SK-N-SH (cell line): ENCODE measurements at regions not wholly inside any gene's neighbourhood (a gene's known extent, or its start where the extent isn't known, plus 50 kb on each side); places are given as distances from the start of the nearest gene placed in this dataset.

Experiments
- CTCF ChIA-PET: fragments of 300-600, 350-600 bp; formaldehyde crosslinking; extraction: SDS; loops from one replicate; lab custom pipeline; 2021; lab: Yijun Ruan, JAX
- POLR2A ChIA-PET: fragments of 350-600 bp; sonication (Branson Sonifier 250); formaldehyde crosslinking; extraction: SDS; loops from one replicate; lab custom pipeline; 2020; ENCODE audit warnings: antibody characterized with exemption, inconsistent platforms; lab: Yijun Ruan, JAX
- DNase-seq: peaks from one replicate; pipeline ENCODE4 v3.0.0; 2012
- H2AFZ ChIP-seq: fragments of 200-600 bp; sonication (generic); 2 replicates; pipeline ENCODE4 v1.8.1; 2016; ENCODE audit warnings: antibody characterized with exemption, mild to moderate bottlenecking, low read depth
- H3F3A ChIP-seq: fragments of 200-600 bp; sonication (generic); replicated peaks from 2 replicates; pipeline ENCODE3; 2016; ENCODE audit warnings: antibody characterized with exemption, mild to moderate bottlenecking; ENCODE audit not compliant: insufficient read depth
- H3K27ac ChIP-seq, 2 experiments: fragments of 200-500 bp in 1 of 2; fragments of 200-600 bp in 1 of 2; sonication (Bioruptor generic) in 1 of 2; sonication (generic), shearing (Covaris generic) in 1 of 2; 2 replicates each; pipeline versions ENCODE4 v1.5.1 to v1.6.1; 2014 to 2016; ENCODE audit warnings: low read depth in 2 of 2, inconsistent platforms in 1 of 2, low read length in 1 of 2, mild to moderate bottlenecking in 1 of 2, mixed read lengths in 1 of 2
- H3K27me3 ChIP-seq: fragments of 200-600 bp; sonication (generic), shearing (Covaris generic); 2 replicates; pipeline ENCODE4 v1.6.1; 2016; ENCODE audit warnings: mixed run types; ENCODE audit not compliant: insufficient read depth
- H3K36me3 ChIP-seq, 2 experiments: fragments of 200-500 bp in 1 of 2; fragments of 200-600 bp in 1 of 2; sonication (Bioruptor generic) in 1 of 2; sonication (generic) in 1 of 2; replicated peaks in 1 of 2; 2 replicates each; pipeline versions ENCODE3 to v1.5.1; 2014 to 2016; ENCODE audit warnings: low read length in 1 of 2, mild to moderate bottlenecking in 1 of 2; ENCODE audit not compliant: insufficient read depth in 2 of 2, control insufficient read depth in 1 of 2
- H3K4me1 ChIP-seq, 2 experiments: fragments of 200-500 bp in 1 of 2; fragments of 200-600 bp in 1 of 2; sonication (Bioruptor generic) in 1 of 2; sonication (generic), shearing (Covaris generic) in 1 of 2; 2 replicates each; pipeline versions ENCODE4 v1.5.1 to v1.6.1; 2014 to 2016; ENCODE audit warnings: low read depth in 1 of 2, low read length in 1 of 2, mixed run types in 1 of 2; ENCODE audit not compliant: insufficient read depth in 2 of 2, control insufficient read depth in 1 of 2
- H3K4me2 ChIP-seq: fragments of 200-600 bp; sonication (generic), shearing (Covaris generic); 2 replicates; pipeline ENCODE4 v1.6.1; 2017; ENCODE audit warnings: mixed run types
- H3K4me3 ChIP-seq, 2 experiments: fragments of 200-500 bp in 1 of 2; fragments of 200-600 bp in 1 of 2; sonication (Bioruptor generic) in 1 of 2; sonication (generic), shearing (Covaris generic) in 1 of 2; 2 replicates each; pipeline versions ENCODE4 v1.5.1 to v1.8.1; 2014 to 2016; ENCODE audit warnings: low read depth in 2 of 2, inconsistent platforms in 1 of 2, low read length in 1 of 2, mild to moderate bottlenecking in 1 of 2, mixed read lengths in 1 of 2, moderate library complexity in 1 of 2
- H3K79me2 ChIP-seq: fragments of 200-600 bp; sonication (generic); 2 replicates; pipeline ENCODE4 v1.8.1; 2017; ENCODE audit warnings: mild to moderate bottlenecking; ENCODE audit not compliant: insufficient read depth
- H3K9ac ChIP-seq: fragments of 200-600 bp; sonication (generic); 2 replicates; pipeline ENCODE4 v1.6.1; 2017; ENCODE audit warnings: mixed run types
- H3K9me2 ChIP-seq: fragments of 200-600 bp; sonication (generic); 2 replicates; pipeline ENCODE4 v1.6.1; 2017; ENCODE audit warnings: mixed run types
- H3K9me3 ChIP-seq: fragments of 200-600 bp; sonication (generic); 2 replicates; pipeline ENCODE4 v1.6.1; 2017; ENCODE audit warnings: mixed run types, mild to moderate bottlenecking, moderate library complexity
- H4K20me1 ChIP-seq: fragments of 200-600 bp; sonication (generic); 2 replicates; pipeline ENCODE4 v1.6.1; 2017; ENCODE audit warnings: mild to moderate bottlenecking, mixed run types; ENCODE audit not compliant: insufficient read depth
- CHD2 ChIP-seq: fragments of 150-350 bp; IDR thresholded peaks from 2 replicates; pipeline ENCODE4 v1.6.1; 2018; ENCODE audit warnings: low read length; ENCODE audit not compliant: partially characterized antibody
- EZH2phosphoT487 ChIP-seq: fragments of 200-600 bp; sonication (generic); IDR thresholded peaks from 2 replicates; pipeline ENCODE4 v1.6.1; 2017; ENCODE audit warnings: low read depth, mixed run types, mild to moderate bottlenecking, antibody characterized with exemption, moderate library complexity, borderline replicate concordance
- FOSL2 ChIP-seq: IDR thresholded peaks from 2 replicates; pipeline ENCODE4 v1.4.0; 2012; ENCODE audit warnings: low read depth, mild to moderate bottlenecking, moderate library complexity, borderline replicate concordance
- GABPA ChIP-seq: IDR thresholded peaks from 2 replicates; pipeline ENCODE4 v1.4.0; 2012; ENCODE audit warnings: low read depth, mild to moderate bottlenecking
- JUND ChIP-seq: IDR thresholded peaks from 2 replicates; pipeline ENCODE4 v1.4.0; 2012
- MAX ChIP-seq: IDR thresholded peaks from 2 replicates; pipeline ENCODE4 v1.4.0; 2012; ENCODE audit warnings: low read depth
- RAD21 ChIP-seq: IDR thresholded peaks from 2 replicates; pipeline ENCODE4 v1.6.1; 2012; ENCODE audit warnings: mild to moderate bottlenecking, low read length
- RXRA ChIP-seq: IDR thresholded peaks from 2 replicates; pipeline ENCODE4 v1.4.0; 2012; ENCODE audit warnings: low read depth, mild to moderate bottlenecking, borderline replicate concordance
- SMC3 ChIP-seq: IDR thresholded peaks from 2 replicates; pipeline ENCODE4 v1.6.1; 2012; ENCODE audit warnings: low read depth, low read length, improper control_type of control experiment
- TAF1 ChIP-seq: IDR thresholded peaks from 2 replicates; pipeline ENCODE4 v1.6.1; 2012; ENCODE audit warnings: low read depth, mild to moderate bottlenecking, low read length, moderate library complexity, borderline replicate concordance
- TCF12 ChIP-seq: IDR thresholded peaks from 2 replicates; pipeline ENCODE4 v1.4.0; 2012
- USF1 ChIP-seq: IDR thresholded peaks from 2 replicates; pipeline ENCODE4 v1.4.0; 2012; ENCODE audit warnings: low read depth, borderline replicate concordance
- WGBS: methylation state at CpG from one replicate; pipeline ENCODE4 v1.1.6; 2017; ENCODE audit warnings: low lambda C conversion rate; 5-methylcytosine and 5-hydroxymethylcytosine counted together
- TF ChIP-seq, protein P1 (sequence below): fragments of 200-600 bp; sonication (generic); IDR thresholded peaks from 2 replicates; pipeline ENCODE4 v1.6.1; 2017; ENCODE audit warnings: antibody characterized with exemption, mild to moderate bottlenecking, moderate library complexity
- TF ChIP-seq, protein P2 (sequence below): IDR thresholded peaks from 2 replicates; pipeline ENCODE4; 2012

- no peak for TF ChIP-seq FOSL2
Observed at GRCh38 chr5:171649075-171649401, 136.6 kb upstream of the SMIM23 start (continued).

DNA sequence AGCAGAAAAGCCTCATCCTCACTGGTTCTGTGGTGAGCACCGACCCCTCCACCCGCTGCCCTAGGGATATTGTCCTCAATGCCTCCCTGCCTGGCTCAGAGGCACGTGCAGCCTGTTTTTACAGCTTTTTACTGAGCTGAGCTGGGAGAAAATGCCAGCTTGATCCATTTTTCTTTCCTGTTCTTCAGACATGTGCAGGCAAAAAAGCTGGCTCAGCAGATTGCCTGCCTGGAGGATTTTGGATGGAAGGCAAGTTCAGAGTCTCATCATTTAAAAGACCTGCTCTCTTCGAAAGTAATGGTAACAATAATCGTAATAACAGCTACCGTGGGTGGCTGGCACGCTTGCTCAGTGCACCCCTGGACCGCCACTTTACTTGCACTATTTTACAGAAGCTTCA lies 135.0 kb upstream of the SMIM23 start:
- 61% methylated on average over 8 of the region's 8 CpGs for WGBS
- no peaks in the 10 kb centered on the region for H3F3A ChIP-seq
- no peaks in the 10 kb centered on the region for H3K27me3 ChIP-seq
- H3K4me3 ChIP-seq, result no peak overlapping the region
- H3K36me3 ChIP-seq, result no peaks in the 10 kb centered on the region
- no peak for DNase-seq
- TF ChIP-seq TCF12, result no peak
- TF ChIP-seq TAF1, result no peak
- TF ChIP-seq RXRA, result no peak
- TF ChIP-seq GABPA, result no peak
- no peak for TF ChIP-seq CHD2
- no peak for TF ChIP-seq RAD21
- TF ChIP-seq, protein P1, sequence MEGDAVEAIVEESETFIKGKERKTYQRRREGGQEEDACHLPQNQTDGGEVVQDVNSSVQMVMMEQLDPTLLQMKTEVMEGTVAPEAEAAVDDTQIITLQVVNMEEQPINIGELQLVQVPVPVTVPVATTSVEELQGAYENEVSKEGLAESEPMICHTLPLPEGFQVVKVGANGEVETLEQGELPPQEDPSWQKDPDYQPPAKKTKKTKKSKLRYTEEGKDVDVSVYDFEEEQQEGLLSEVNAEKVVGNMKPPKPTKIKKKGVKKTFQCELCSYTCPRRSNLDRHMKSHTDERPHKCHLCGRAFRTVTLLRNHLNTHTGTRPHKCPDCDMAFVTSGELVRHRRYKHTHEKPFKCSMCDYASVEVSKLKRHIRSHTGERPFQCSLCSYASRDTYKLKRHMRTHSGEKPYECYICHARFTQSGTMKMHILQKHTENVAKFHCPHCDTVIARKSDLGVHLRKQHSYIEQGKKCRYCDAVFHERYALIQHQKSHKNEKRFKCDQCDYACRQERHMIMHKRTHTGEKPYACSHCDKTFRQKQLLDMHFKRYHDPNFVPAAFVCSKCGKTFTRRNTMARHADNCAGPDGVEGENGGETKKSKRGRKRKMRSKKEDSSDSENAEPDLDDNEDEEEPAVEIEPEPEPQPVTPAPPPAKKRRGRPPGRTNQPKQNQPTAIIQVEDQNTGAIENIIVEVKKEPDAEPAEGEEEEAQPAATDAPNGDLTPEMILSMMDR, result no peak
- TF ChIP-seq FOSL2, result no peak
- no peak for TF ChIP-seq EZH2phosphoT487
- no peak for TF ChIP-seq USF1
- TF ChIP-seq, protein P2, sequence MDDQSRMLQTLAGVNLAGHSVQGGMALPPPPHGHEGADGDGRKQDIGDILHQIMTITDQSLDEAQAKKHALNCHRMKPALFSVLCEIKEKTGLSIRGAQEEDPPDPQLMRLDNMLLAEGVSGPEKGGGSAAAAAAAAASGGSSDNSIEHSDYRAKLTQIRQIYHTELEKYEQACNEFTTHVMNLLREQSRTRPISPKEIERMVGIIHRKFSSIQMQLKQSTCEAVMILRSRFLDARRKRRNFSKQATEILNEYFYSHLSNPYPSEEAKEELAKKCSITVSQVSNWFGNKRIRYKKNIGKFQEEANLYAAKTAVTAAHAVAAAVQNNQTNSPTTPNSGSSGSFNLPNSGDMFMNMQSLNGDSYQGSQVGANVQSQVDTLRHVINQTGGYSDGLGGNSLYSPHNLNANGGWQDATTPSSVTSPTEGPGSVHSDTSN, result no peak
- no peak for TF ChIP-seq MAX
- no peaks in the 10 kb centered on the region for H3K79me2 ChIP-seq
- H2AFZ ChIP-seq, result no peak overlapping the region
- H3K4me2 ChIP-seq, result no peak overlapping the region
- H4K20me1 ChIP-seq, result no peaks in the 10 kb centered on the region
- no peaks in the 10 kb centered on the region for H3K9me2 ChIP-seq
- ChIA-PET POLR2A (no interaction called here), CTCF (interaction anchor here (1.4 to 2.5 kb wide), 2 partner anchors 21 to 25 kb away, joined by 4 to 11 read pairs; no protein-coding TSS in a partner anchor)
- H3K27ac ChIP-seq, result no peak overlapping the region
- H3K9me3 ChIP-seq, result no peaks in the 10 kb centered on the region
- no peak overlapping the region for H3K9ac ChIP-seq
- no peaks in the 10 kb centered on the region for H3K4me1 ChIP-seq

- Histone ChIP-seq H3K27me3 (no peaks in the 10 kb centered on the region), H3K9me3 (no peaks in the 10 kb centered on the region), H3F3A (no peaks in the 10 kb centered on the region), H3K9ac (no peak overlapping the region), H3K4me3 (no peak overlapping the region), H3K4me1 (no peaks in the 10 kb centered on the region), H2AFZ (no peak overlapping the region), H4K20me1 (no peaks in the 10 kb centered on the region), H3K79me2 (no peaks in the 10 kb centered on the region), H3K4me2 (no peak overlapping the region), H3K36me3 (no peaks in the 10 kb centered on the region), H3K9me2 (no peaks in the 10 kb centered on the region), H3K27ac (no peak overlapping the region)
- DNase-seq, result no peak
- POLR2A ChIA-PET, result no interaction called here
- WGBS, result 65% methylated on average over 3 of the region's 3 CpGs
- TF ChIP-seq SMC3 (no peak), TCF12 (no peak), JUND (no peak)
- CTCF ChIA-PET, result interaction anchor here (1.4 kb wide), 1 partner anchor 25 kb away, joined by 4 read pairs; no protein-coding TSS in a partner anchor
Observed at GRCh38 chr5:171651102-171651501, 134.5 kb upstream of the SMIM23 start.
